Stimulated activated CD4-positive, alpha-beta T cell treated with anti-CD3 and anti-CD28 coated beads, Interleukin-15, amount 100 ng/mL, for 24 hours (primary cell): ENCODE measurements at regions not wholly inside any gene's neighbourhood (a gene's known extent, or its start where the extent isn't known, plus 50 kb on each side); places are given as distances from the start of the nearest gene placed in this dataset.
"Not testable (repeated sequence)": the region's sequence is repeated elsewhere in the genome, so short reads cannot be mapped to it uniquely, and the experiment has no call there.

ENCODE experiments used
- DNase-seq: peaks from one replicate; pipeline ENCODE4 v3.0.0-alpha.2; 2020

DNA sequence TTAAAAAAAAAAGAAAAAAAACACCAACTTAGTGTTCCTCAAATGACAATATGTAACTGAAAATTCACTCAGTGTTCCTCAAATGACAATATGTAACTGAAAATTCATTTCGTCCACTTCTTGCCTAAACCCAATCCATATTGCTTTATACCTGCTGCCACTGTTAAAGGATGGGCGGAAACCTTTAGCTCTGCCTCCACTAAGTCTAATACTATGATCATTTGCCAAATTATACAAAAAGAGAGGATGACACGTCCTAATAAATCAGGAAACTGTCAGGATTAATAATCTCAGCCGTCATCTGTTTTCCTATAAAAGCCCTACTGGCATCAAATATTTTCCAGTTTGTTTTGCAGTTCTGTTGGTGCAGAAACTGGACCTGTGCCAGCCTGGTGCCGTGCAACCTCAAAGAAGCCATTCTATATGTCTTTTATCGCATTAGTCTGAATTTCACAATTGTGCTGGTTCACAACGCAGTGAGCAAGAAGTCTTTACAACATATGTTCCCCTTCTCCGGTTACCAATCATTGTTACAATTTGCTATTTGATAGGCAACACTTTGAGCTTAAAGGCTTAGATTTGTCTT is 160.4 kb upstream of the KCNH8 start:
- DNase-seq = peak; percentile 7

DNA sequence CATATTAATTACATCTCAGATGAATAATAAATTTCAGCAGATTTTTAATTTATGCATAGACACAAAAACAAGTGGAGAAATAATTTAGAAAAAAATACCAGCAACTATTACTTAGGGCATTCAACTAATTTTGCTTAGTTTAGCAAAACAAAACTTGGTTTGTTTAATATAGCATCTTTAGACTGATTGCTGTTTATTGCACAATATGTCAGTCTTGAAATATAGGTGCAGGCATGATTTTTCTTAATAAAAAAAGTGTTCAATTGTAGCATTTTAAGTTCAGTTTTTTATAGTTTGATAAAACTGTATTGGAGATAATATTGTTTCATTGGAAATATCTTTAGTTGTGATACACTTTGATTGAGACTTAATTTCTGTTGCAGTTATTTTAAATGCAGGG is 161.2 kb upstream of the KCNH8 start:
- DNase-seq = no peak

GRCh38 chr3:18982920-18983319 is 165.4 kb upstream of the KCNH8 start:
- no peak for DNase-seq

GRCh38 chr3:18976102-18976501 is 172.2 kb upstream of the KCNH8 start:
- DNase-seq = not testable (repeated sequence)

DNA sequence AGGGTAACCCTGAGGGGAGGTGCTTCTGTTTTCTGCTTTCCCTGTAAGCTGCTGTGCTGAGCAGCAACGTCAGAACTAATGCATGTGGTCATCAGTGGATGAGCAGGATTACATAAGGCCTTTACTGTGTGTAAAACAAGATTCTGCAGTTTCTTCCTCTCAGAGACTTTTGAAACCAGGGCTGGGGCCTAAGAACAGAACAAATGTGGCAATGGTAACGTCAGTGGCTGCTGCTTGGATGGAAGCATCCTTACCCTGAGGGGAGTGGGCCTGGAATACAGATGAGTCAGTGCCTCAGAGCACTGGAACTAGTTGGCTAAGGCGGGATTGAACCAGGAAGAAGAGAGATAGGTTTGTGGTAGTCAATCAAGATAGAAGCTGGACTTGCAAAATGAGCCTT is 180.2 kb upstream of the KCNH8 start:
- no peak for DNase-seq

DNA sequence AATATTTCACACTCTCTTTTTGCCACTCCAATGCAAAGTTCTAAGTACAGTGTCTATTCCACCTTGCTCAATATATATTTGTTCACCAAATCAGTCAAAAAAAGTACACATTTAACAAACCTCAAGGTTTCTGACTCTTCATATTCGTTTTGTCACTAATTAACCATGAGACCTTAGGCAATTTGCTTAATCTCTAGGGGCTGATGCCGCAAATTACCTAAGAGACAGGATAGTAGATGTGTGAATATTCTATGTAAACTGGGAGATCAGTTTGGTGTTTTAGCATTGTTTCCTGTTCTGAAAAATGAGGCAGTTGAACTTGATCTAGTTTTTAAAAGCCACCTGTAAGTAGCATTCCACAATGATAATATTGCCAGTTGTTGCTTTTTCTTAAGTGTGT is 182.5 kb upstream of the KCNH8 start:
- no peak for DNase-seq

DNA sequence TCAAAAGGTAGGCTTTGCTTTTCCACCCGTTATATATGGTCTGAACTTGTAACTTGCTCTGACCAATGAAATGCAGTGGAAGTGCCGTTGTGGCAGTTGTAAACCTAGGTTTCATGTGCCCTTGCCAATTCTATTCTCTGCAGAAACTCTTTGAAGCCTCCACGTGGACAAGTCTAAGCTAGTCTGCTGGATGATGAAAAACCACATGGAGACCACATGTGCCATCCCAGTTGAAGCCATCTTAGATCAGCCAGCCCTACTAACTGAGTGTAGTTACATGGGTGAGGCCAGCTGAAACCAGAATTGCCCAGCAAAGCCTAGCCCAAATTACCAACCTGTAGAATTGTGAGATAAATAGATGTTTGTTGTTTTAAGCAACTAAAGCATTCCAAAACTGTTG is 183.7 kb upstream of the KCNH8 start:
- no peak for DNase-seq

- DNase-seq = no peak
These were observed 197.0 kb upstream of the KCNH8 start for GRCh38 chr3:18951333-18951732.

DNA sequence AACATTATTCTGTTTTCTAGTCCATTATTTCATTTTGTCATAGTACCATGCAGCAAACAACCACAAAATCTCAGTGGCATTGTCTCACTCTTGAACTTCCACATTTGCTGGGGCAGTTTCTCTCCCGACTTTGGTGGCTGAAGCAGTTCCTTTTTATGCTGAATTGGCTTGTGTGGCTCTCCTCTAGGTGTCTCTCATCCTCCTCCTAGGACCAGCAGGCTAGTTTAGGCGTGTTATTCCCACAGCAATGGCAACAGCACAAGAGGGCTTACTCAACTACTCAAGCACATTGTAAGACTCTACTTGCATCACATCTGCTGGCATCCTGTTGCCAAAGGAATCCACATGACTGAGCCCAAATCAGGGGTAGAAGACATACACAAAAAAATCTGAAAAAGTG is 201.8 kb upstream of the KCNH8 start:
- DNase-seq = no peak

GRCh38 chr3:18937574-18937973 is 210.7 kb upstream of the KCNH8 start:
- no peak for DNase-seq

GRCh38 chr3:18919158-18919557 is 229.2 kb upstream of the KCNH8 start:
- no peak for DNase-seq

- no peak for DNase-seq
These were observed 230.4 kb upstream of the KCNH8 start for GRCh38 chr3:18917923-18918322.

GRCh38 chr3:18902081-18902793 is 246.1 kb upstream of the KCNH8 start:
- DNase-seq = no peak

- DNase-seq = no peak
These were observed 246.7 kb upstream of the KCNH8 start for GRCh38 chr3:18901571-18901970.

DNA sequence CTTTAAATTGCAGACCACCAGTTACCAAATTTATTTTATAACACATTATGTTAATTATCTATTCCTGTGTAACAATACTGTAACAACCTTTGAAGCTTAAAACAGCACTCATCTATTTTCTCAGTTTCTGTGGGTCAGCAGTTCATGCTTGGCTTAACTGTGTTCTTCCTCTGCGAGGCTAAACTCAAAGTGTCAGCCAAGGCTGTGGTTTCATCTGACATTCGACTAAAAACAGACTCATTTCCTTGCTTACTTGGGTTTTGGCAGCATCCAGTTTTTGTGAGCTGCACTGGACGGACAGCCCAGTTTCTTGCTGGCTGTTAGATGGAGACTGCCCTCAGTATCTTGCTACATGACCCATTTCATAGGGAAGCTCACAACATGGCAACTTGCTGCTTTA is 247.3 kb upstream of the KCNH8 start:
- DNase-seq = no peak

GRCh38 chr3:18898911-18899310 is 249.4 kb upstream of the KCNH8 start:
- DNase-seq = no peak

- no peak for DNase-seq
These were observed 255.6 kb upstream of the KCNH8 start for GRCh38 chr3:18892756-18893155.

DNA sequence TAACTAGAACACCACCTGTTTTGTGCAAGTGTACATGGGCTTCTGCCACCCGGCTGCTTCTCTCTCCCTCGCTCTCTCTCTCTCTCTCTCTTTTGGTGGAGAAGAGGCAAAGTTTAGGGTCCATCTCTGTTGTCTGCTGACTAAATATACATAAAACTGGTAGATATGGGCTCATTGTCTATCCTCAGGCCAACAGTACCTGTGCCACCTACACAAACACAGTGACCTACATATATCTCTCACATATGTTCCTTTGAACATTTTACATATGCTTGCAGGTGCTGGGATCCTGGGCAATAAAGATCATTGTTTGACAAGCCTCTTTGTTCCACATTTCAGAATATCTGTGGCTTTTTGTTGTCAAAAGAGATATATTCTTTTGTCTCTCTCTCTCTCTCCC is 256.3 kb upstream of the KCNH8 start:
- DNase-seq = no peak

GRCh38 chr3:18891641-18892040 is 256.7 kb upstream of the KCNH8 start:
- peak; percentile 10 for DNase-seq

DNA sequence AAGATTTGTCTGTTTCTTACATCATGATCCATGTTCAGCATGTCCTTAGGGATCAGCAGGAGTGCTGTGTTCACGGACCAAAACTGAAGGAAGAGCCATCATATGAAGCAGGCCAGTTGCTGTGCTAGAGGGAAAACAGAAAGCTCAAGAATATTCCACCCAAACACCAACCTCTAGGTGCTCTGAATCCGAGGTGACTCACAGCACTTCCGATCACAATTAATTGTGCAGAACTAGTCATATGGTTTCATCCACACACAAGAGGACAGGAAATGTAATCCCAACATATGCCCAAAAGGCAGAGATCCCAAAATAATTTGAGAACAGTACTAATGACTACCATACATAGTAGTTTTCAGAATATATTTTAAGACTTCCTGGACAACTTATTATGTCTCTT is 257.9 kb upstream of the KCNH8 start:
- DNase-seq = no peak

DNA sequence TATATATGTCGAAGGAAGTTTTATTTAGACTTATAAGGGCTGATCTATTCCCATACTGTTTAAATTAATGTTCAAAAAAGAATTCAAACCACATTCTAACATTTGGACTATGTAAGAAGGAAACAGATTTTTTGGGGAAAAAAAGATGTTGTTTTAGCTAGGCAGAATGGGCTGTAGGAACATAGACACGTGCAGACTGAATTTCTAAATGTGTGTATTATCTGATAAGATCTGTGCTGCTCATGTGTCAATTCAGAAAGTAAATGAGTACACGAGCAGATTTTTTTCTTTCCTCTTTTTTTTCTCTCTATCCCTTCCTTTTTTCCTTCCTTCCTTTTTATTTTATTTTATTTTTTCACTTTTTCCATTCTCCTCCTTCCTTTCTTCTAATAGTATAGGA is 259.5 kb upstream of the KCNH8 start:
- no peak for DNase-seq

GRCh38 chr3:18888370-18888769 is 259.9 kb upstream of the KCNH8 start:
- DNase-seq = no peak

DNA sequence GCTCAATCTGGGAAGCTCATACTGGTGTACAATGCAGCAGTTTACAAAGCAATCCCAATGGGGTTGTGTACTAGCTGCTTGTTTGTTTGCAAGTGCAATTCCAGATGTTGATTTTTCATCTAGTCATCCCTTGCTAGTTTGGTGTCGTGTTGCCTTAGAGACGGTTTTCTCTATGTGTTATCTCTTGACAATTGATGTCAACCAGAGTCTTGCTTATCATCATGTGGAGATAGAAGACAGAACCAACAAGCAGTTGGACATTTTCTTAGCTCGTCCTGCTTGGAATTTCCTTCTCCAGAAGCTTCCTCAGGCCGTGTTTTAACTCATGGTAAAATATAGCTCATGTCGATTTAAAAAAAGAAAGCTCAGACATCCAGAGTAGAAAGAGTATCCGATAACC is 262.0 kb upstream of the KCNH8 start:
- no peak for DNase-seq

GRCh38 chr3:18885612-18886011 is 262.7 kb upstream of the KCNH8 start:
- DNase-seq = no peak

- no peak for DNase-seq
These were observed 264.7 kb upstream of the KCNH8 start for GRCh38 chr3:18883571-18883970.
